BE2C (cell line): ENCODE measurements at regions not wholly inside any gene's neighbourhood (a gene's known extent, or its start where the extent isn't known, plus 50 kb on each side); places are given as distances from the start of the nearest gene placed in this dataset.
"Not testable (repeated sequence)": the region's sequence is repeated elsewhere in the genome, so short reads cannot be mapped to it uniquely, and the experiment has no call there.

ENCODE experiments used
- DNase-seq: peaks from one replicate; pipeline ENCODE4 v3.0.0-alpha.2; 2020
- H3K27me3 ChIP-seq: fragments of 250-450 bp; sonication (Bioruptor Pico); 2 replicates; pipeline ENCODE4 v1.5.1; 2020; ENCODE audit warnings: mild to moderate bottlenecking
- H3K36me3 ChIP-seq: fragments of 250-450 bp; sonication (Bioruptor Pico); 2 replicates; pipeline ENCODE4 v1.5.1; 2020; ENCODE audit warnings: mild to moderate bottlenecking
- H3K4me1 ChIP-seq: fragments of 250-450 bp; sonication (Bioruptor Pico); 2 replicates; pipeline ENCODE4 v1.5.1; 2020
- H3K4me3 ChIP-seq: 2 replicates; pipeline ENCODE4 v1.5.1; 2011; ENCODE audit warnings: low read depth, low read length
- H3K9me3 ChIP-seq: fragments of 250-450 bp; sonication (Bioruptor Pico); 2 replicates; pipeline ENCODE4 v1.5.1; 2020
- TF ChIP-seq, protein P1 (sequence below): IDR thresholded peaks from 2 replicates; pipeline ENCODE4 v1.5.1; 2012; ENCODE audit warnings: mild to moderate bottlenecking, low read depth, low read length

DNA sequence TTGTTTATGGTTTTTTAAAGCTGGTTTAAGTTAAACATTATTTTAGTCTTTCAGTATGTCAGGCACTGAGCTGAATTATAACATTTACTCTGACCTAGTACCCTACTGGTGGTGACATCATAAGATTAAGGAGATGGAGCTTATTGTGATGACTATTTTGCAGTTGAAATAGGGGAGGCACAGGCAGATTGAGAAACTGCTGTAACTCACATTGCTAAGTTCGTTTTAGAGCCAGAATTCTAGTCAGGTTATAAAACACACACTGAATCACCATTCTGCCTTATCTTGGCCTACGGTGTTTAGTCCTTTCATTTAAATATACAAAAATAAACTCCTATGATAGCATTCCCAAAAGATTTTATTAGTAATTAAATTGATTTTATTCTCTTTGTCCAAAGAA, 584.1 kb downstream of the TFAP2A start:
- no peaks in the 10 kb centered on the region for H3K36me3 ChIP-seq
- H3K4me3 ChIP-seq: no peak overlapping the region
- TF ChIP-seq, protein P1, sequence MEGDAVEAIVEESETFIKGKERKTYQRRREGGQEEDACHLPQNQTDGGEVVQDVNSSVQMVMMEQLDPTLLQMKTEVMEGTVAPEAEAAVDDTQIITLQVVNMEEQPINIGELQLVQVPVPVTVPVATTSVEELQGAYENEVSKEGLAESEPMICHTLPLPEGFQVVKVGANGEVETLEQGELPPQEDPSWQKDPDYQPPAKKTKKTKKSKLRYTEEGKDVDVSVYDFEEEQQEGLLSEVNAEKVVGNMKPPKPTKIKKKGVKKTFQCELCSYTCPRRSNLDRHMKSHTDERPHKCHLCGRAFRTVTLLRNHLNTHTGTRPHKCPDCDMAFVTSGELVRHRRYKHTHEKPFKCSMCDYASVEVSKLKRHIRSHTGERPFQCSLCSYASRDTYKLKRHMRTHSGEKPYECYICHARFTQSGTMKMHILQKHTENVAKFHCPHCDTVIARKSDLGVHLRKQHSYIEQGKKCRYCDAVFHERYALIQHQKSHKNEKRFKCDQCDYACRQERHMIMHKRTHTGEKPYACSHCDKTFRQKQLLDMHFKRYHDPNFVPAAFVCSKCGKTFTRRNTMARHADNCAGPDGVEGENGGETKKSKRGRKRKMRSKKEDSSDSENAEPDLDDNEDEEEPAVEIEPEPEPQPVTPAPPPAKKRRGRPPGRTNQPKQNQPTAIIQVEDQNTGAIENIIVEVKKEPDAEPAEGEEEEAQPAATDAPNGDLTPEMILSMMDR: no peak
- no peaks in the 10 kb centered on the region; the same call in 1 of the 2 replicates for H3K9me3 ChIP-seq
- H3K27me3 ChIP-seq: no peaks in the 10 kb centered on the region
- DNase-seq: no peak
- no peaks in the 10 kb centered on the region for H3K4me1 ChIP-seq

DNA sequence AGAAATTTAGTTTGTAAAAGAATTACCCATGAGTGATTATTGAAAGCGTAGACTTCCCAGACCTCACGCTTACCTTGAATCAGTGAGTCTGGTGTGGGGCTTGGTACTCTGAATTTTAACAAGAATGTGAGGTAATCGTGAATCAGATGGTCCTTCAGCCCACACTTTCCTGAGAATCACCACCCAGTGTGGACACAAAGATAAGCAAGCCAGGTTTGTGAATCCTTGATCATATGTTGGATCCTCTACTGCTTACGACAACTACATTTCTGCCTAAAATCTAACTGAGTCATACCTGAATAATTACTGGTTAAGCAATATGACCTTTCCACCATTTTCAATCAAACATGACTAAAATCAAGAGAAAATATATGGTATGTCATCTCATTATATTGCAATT, 589.3 kb downstream of the TFAP2A start:
- DNase-seq: no peak
- no peak overlapping the region for H3K4me3 ChIP-seq
- H3K36me3 ChIP-seq: no peaks in the 10 kb centered on the region
- TF ChIP-seq, protein P1: no peak
- no peaks in the 10 kb centered on the region for H3K27me3 ChIP-seq
- H3K9me3 ChIP-seq: no peaks in the 10 kb centered on the region
- H3K4me1 ChIP-seq: no peaks in the 10 kb centered on the region

DNA sequence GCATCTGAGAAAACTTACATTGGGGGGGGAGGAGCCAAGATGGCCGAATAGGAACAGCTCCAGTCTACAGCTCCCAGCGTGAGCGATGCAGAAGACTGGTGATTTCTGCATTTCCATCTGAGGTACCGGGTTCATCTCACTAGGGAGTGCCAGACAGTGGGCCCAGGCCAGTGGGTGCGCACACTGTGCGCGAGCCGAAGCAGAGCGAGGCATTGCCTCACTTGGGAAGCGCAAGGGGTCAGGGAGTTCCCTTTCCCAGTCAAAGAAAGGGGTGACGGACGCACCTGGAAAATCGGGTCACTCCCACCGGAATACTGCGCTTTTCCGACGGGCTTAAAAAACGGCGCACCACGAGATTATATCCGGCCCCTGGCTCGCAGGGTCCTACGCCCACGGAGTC, 604.1 kb downstream of the TFAP2A start:
- DNase-seq, H3K9me3 ChIP-seq, H3K36me3 ChIP-seq, H3K4me1 ChIP-seq, H3K27me3 ChIP-seq, H3K4me3 ChIP-seq: not testable (repeated sequence)

DNA sequence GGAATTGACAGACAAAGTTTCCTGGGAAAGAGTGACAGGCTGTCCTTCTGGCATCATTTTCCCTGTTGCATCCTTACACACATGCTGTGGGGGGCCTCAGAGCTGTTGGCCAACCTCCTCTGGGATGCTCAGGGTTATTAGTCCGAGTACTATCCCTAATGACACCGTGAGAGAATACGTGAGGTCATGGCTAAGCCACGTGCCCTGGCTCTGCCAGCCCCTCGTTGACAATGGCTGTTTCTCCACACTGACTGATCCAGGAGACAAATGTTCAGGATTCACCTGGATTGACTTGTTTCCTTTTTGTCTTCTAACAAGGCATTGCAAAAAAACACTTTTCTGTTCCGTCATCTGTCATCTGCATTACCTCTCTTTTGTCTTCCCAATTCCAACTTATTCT, 604.6 kb downstream of the TFAP2A start:
- no peak for DNase-seq
- H3K27me3 ChIP-seq: no peaks in the 10 kb centered on the region
- H3K9me3 ChIP-seq: no peaks in the 10 kb centered on the region
- no peak overlapping the region for H3K4me3 ChIP-seq
- H3K36me3 ChIP-seq: no peaks in the 10 kb centered on the region
- no peaks in the 10 kb centered on the region for H3K4me1 ChIP-seq
- TF ChIP-seq, protein P1: no peak

DNA sequence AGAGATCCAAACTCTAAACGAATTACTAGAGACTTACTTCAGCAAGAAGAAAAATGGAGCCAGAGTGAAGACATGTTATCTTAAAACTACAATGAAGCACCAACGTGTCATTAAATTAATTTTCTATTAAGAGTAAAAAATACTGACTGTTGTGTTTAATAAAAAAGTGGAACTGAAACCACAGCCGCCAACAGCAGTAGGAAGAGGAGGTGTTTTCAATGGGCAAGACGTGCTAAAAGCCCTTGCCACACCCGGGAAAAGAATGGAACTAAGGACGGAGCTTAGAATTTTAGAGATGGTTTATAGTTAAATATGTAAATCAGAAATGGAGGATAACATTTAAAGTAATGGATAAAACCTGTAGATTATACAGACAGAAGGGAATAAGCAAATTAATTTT, 608.7 kb downstream of the TFAP2A start:
- Histone ChIP-seq H3K36me3 (no peaks in the 10 kb centered on the region), H3K4me1 (no peaks in the 10 kb centered on the region), H3K27me3 (no peaks in the 10 kb centered on the region), H3K9me3 (no peaks in the 10 kb centered on the region), H3K4me3 (no peak overlapping the region)
- TF ChIP-seq, protein P1: no peak
- DNase-seq: no peak

DNA sequence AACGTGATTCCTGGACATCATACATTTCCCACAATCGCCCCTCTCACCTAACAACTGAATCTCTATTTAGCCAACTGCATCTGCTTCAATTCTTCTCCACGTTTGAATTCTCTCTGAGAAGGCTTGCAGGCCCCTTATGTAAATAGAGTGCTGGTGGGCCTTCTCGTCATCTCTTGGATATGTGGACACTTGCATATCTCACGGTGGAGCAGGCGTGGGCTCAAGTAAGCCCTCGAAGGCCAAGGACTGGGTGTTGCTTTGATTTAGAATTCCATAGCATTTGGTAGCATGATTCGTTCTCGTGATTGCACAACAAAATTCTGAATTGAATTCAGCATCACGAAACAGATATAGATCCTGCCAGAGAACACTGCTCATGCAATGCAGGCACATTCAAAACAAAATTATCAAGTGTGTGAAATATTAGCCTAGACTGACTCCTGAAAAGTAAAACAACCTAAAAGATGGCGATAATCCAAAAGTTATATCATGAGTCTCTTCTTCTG, 613.6 kb downstream of the TFAP2A start:
- H3K9me3 ChIP-seq: no peaks in the 10 kb centered on the region; the same call in 1 of the 2 replicates
- no peak overlapping the region for H3K4me3 ChIP-seq
- no peaks in the 10 kb centered on the region for H3K4me1 ChIP-seq
- no peaks in the 10 kb centered on the region for H3K27me3 ChIP-seq
- TF ChIP-seq, protein P1: no peak
- no peak for DNase-seq
- H3K36me3 ChIP-seq: no peaks in the 10 kb centered on the region

DNA sequence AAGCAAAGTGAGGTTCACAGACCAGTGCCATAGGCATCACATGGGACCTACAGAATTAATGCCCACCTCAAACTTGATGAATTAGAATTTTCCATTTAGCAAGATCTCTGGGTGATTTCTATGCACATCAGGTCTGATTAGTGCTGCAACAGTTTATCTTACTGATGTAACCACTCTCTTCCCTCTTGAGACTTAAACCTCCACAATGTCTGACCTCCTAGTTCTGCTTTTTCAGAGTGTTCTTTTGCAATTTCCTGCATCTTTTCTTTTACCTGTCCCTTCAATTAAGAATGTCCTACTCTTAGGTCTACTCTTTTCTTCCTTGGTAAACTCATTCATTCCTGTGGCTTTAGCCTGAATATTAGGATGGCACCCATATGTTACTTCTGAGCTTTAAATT, 615.3 kb downstream of the TFAP2A start:
- Histone ChIP-seq H3K4me1 (no peaks in the 10 kb centered on the region), H3K4me3 (no peak overlapping the region), H3K9me3 (no peaks in the 10 kb centered on the region; the same call in 1 of the 2 replicates), H3K27me3 (no peaks in the 10 kb centered on the region), H3K36me3 (no peaks in the 10 kb centered on the region)
- DNase-seq: no peak
- TF ChIP-seq, protein P1: no peak
